Astrocyte (in vitro differentiated cells and primary cell): ENCODE measurements at regions not wholly inside any gene's neighbourhood (a gene's known extent, or its start where the extent isn't known, plus 50 kb on each side); places are given as distances from the start of the nearest gene placed in this dataset.

Experiments
- DNase-seq: peaks from one replicate; pipeline ENCODE4 v3.0.0-alpha.2; 2010; ENCODE audit warnings: low read depth
- FAIRE-seq: peaks from 2 replicates; lab custom pipeline; 2011; peaks lifted over from hg19 to GRCh38; lab: Jason Lieb, UNC
- H2AFZ ChIP-seq: 2 replicates; pipeline ENCODE4 v1.6.0; 2012; ENCODE audit warnings: low read depth, low read length, inconsistent platforms
- H3K27ac ChIP-seq: 2 replicates; pipeline ENCODE4 v1.5.1; 2011; ENCODE audit warnings: low read depth, low read length, inconsistent platforms
- H3K27me3 ChIP-seq: 2 replicates; pipeline ENCODE4 v1.6.0; 2011; ENCODE audit warnings: low read length, inconsistent platforms; ENCODE audit not compliant: insufficient read depth
- H3K36me3 ChIP-seq: 2 replicates; pipeline ENCODE4 v1.5.1; 2011; ENCODE audit warnings: low read length, inconsistent platforms; ENCODE audit not compliant: insufficient read depth
- H3K4me1 ChIP-seq: 2 replicates; pipeline ENCODE4 v1.5.1; 2011; ENCODE audit warnings: low read length, inconsistent platforms; ENCODE audit not compliant: insufficient read depth
- H3K4me2 ChIP-seq: 2 replicates; pipeline ENCODE4 v1.6.0; 2012; ENCODE audit warnings: low read length, inconsistent platforms
- H3K4me3 ChIP-seq: 2 replicates; pipeline ENCODE4 v1.5.1; 2011; ENCODE audit warnings: low read depth, mild to moderate bottlenecking, low read length, inconsistent platforms; ENCODE audit not compliant: insufficient read depth
- H3K79me2 ChIP-seq: 2 replicates; pipeline ENCODE4 v1.6.0; 2012; ENCODE audit warnings: mild to moderate bottlenecking, low read length, inconsistent platforms; ENCODE audit not compliant: insufficient read depth
- H3K9ac ChIP-seq: 2 replicates; pipeline ENCODE4 v1.6.0; 2012; ENCODE audit warnings: mild to moderate bottlenecking, low read length, inconsistent platforms
- H3K9me3 ChIP-seq: 2 replicates; pipeline ENCODE4 v1.5.1; 2012; ENCODE audit warnings: low read depth, mild to moderate bottlenecking, low read length, inconsistent platforms; ENCODE audit not compliant: insufficient read depth
- H4K20me1 ChIP-seq: 2 replicates; pipeline ENCODE4 v1.6.0; 2012; ENCODE audit warnings: low read length, inconsistent platforms; ENCODE audit not compliant: insufficient read depth
- H3K27ac Mint-ChIP-seq: one replicate; pipeline ENCODE4 v1.8.0; 2021; ENCODE audit warnings: mild to moderate bottlenecking, mixed read lengths; ENCODE audit not compliant: unreplicated experiment
- H3K27me3 Mint-ChIP-seq: one replicate; pipeline ENCODE4 v1.8.0; 2021; ENCODE audit warnings: low read depth, mixed read lengths; ENCODE audit not compliant: unreplicated experiment
- H3K36me3 Mint-ChIP-seq: one replicate; pipeline ENCODE4 v1.8.0; 2021; ENCODE audit warnings: low read depth, mixed read lengths; ENCODE audit not compliant: unreplicated experiment
- H3K4me1 Mint-ChIP-seq: one replicate; pipeline ENCODE4 v1.8.0; 2021; ENCODE audit warnings: low read depth, mixed read lengths; ENCODE audit not compliant: unreplicated experiment
- H3K4me3 Mint-ChIP-seq: one replicate; pipeline ENCODE4 v1.8.0; 2021; ENCODE audit warnings: mild to moderate bottlenecking, moderate library complexity, mixed read lengths; ENCODE audit not compliant: unreplicated experiment
- H3K9me3 Mint-ChIP-seq: one replicate; pipeline ENCODE4 v1.8.0; 2021; ENCODE audit warnings: mild to moderate bottlenecking, mixed read lengths; ENCODE audit not compliant: unreplicated experiment
- EZH2 ChIP-seq: IDR thresholded peaks from 2 replicates; pipeline ENCODE4 v1.6.1; 2012; ENCODE audit warnings: mild to moderate bottlenecking, low read length, inconsistent platforms; ENCODE audit not compliant: insufficient read depth
- TF ChIP-seq, protein P1 (sequence below): IDR thresholded peaks from 2 replicates; pipeline ENCODE4 v1.5.1; 2011; ENCODE audit warnings: low read depth, mild to moderate bottlenecking, inconsistent platforms, low read length, moderate library complexity; ENCODE audit not compliant: insufficient read depth

DNA sequence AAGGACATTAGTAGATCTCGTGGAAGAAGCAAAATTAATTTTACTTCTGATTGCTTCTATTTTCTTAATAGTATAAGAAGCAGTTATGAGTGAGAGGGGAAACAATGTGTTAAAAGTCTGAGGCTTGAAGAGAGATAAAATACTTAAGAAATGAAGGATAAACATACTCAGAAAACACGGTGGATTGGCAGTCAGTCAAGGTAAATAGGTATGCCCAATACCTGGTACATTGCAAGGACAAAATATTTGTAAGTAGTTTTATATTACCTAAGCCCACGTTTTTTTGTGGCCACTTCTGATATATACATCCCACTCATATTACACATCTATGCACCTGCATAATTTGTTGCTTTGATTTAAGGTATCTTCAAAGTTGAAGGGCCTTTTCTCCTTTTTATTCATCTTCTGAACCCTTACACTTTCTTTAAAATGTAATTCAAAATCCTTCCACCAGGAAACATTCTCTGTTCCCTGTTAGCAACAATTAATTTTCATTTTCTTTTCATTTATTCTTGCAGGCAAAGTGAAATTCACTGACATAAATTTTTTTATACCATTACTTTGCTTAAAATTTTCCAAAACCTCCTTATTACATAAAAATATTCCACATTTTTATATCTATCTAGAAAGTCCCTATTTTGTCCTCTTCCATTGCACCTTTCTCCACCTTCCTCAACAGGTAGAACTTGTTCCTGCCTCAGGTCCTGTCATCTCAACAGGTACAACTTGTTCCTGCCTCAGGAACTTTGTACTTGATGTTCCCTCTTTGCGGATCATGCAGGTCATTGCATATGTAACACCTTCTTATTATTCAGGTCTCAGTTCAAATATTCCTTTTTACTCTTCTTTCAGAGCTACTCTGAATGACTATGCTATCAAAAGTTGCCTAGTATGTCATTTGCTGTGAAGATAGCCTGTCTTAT, 755.7 kb upstream of the ALCAM start:
- Histone ChIP-seq H3K4me3 (no peak overlapping the region), H3K4me1 (no peaks in the 10 kb centered on the region), H2AFZ (no peak overlapping the region), H4K20me1 (no peaks in the 10 kb centered on the region), H3K79me2 (no peaks in the 10 kb centered on the region), H3K27me3 (no peaks in the 10 kb centered on the region), H3K9ac (no peak overlapping the region), H3K9me3 (no peaks in the 10 kb centered on the region), H3K4me2 (no peak overlapping the region), H3K27ac (no peak overlapping the region), H3K36me3 (no peaks in the 10 kb centered on the region)
- FAIRE-seq (no peak), DNase-seq (no peak)
- H3K27me3 Mint-ChIP-seq: no peaks in the 10 kb centered on the region
- no peak overlapping the region for H3K27ac Mint-ChIP-seq
- H3K4me3 Mint-ChIP-seq: no peak overlapping the region
- H3K36me3 Mint-ChIP-seq: no peaks in the 10 kb centered on the region
- no peak for TF ChIP-seq EZH2
- TF ChIP-seq, protein P1, sequence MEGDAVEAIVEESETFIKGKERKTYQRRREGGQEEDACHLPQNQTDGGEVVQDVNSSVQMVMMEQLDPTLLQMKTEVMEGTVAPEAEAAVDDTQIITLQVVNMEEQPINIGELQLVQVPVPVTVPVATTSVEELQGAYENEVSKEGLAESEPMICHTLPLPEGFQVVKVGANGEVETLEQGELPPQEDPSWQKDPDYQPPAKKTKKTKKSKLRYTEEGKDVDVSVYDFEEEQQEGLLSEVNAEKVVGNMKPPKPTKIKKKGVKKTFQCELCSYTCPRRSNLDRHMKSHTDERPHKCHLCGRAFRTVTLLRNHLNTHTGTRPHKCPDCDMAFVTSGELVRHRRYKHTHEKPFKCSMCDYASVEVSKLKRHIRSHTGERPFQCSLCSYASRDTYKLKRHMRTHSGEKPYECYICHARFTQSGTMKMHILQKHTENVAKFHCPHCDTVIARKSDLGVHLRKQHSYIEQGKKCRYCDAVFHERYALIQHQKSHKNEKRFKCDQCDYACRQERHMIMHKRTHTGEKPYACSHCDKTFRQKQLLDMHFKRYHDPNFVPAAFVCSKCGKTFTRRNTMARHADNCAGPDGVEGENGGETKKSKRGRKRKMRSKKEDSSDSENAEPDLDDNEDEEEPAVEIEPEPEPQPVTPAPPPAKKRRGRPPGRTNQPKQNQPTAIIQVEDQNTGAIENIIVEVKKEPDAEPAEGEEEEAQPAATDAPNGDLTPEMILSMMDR: peak; percentile 10
- peaks cover 4% of the 10 kb centered on the region for H3K4me1 Mint-ChIP-seq
- H3K9me3 Mint-ChIP-seq: peaks cover 7% of the 10 kb centered on the region

DNA sequence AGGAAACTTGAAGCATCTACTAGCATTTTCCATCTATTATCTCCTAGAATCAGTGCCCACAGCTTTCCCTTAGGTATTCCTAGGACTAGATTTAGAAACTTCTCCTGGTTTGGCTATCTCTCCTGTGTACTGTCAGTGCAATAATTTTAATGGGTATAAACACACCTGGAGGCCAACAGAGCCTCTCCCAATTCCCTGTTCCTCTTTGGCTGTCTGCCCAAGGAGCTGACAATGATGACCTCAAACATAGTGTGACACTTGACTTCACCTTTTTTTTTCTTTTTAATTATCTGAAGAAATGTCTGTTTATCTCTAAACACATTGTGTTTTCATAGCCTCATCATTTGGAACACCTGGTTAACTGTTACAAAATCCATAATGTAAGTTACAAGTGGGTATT, 754.5 kb upstream of the ALCAM start:
- TF ChIP-seq, protein P1: no peak
- TF ChIP-seq EZH2: no peak
- Mint-ChIP-seq H3K4me3 (no peak overlapping the region), H3K27ac (no peak overlapping the region), H3K9me3 (peaks cover 7% of the 10 kb centered on the region), H3K27me3 (no peaks in the 10 kb centered on the region), H3K4me1 (no peaks in the 10 kb centered on the region), H3K36me3 (no peaks in the 10 kb centered on the region)
- Histone ChIP-seq H3K4me3 (no peak overlapping the region), H3K4me2 (no peak overlapping the region), H3K36me3 (no peaks in the 10 kb centered on the region), H3K4me1 (no peaks in the 10 kb centered on the region), H2AFZ (no peak overlapping the region), H3K79me2 (no peaks in the 10 kb centered on the region), H3K27ac (no peak overlapping the region), H3K9me3 (no peaks in the 10 kb centered on the region), H3K27me3 (no peaks in the 10 kb centered on the region), H4K20me1 (no peaks in the 10 kb centered on the region), H3K9ac (no peak overlapping the region)
- DNase-seq: no peak
- FAIRE-seq: no peak

DNA sequence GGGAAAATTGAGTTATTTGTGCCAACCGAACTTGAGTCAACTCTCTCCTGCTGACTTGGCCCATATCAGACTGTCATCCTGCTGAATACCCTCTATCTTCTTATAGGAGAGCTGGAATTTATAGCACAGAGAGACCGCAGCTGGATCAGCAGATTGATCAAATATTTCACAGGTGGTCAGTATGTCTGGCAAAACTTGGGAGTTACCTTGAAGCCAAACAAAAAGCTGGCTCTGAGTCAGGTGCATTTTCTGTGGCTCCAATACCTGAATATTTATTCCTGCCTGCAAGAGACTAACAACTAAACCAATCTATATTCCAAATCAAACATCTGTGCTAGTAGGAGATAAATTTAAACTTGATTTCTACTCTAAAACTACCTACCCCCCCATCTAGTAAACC, 752.1 kb upstream of the ALCAM start:
- H3K27ac Mint-ChIP-seq: no peak overlapping the region

More for the DNA sequence above, 752.1 kb upstream of the ALCAM start:
- no peaks in the 10 kb centered on the region for H3K9me3 ChIP-seq
- no peaks in the 10 kb centered on the region for H3K27me3 ChIP-seq
- H3K4me3 ChIP-seq: no peak overlapping the region
- no peaks in the 10 kb centered on the region for H3K4me1 ChIP-seq
- no peak overlapping the region for H3K4me2 ChIP-seq
- no peaks in the 10 kb centered on the region for H3K27me3 Mint-ChIP-seq
- H3K9me3 Mint-ChIP-seq: peaks cover 3% of the 10 kb centered on the region
- no peak overlapping the region for H3K9ac ChIP-seq
- no peak overlapping the region for H2AFZ ChIP-seq
- no peak overlapping the region for H3K4me3 Mint-ChIP-seq
- no peaks in the 10 kb centered on the region for H3K4me1 Mint-ChIP-seq
- no peaks in the 10 kb centered on the region for H4K20me1 ChIP-seq
- FAIRE-seq: no peak
- H3K36me3 ChIP-seq: no peaks in the 10 kb centered on the region
- no peaks in the 10 kb centered on the region for H3K79me2 ChIP-seq
- no peak overlapping the region for H3K27ac ChIP-seq
- no peak for TF ChIP-seq EZH2
- no peak for DNase-seq
- H3K36me3 Mint-ChIP-seq: no peaks in the 10 kb centered on the region
